ENCODE measurements at regions not wholly inside any gene's neighbourhood (a gene's known extent, or its start where the extent isn't known, plus 50 kb on each side); places are given as distances from the start of the nearest gene placed in this dataset.

- TF ChIP-seq CTCF (IDR thresholded peaks at IDR 0.05) (no peak), POLR2AphosphoS5 (IDR thresholded peaks at IDR 0.05) (no peak), POLR2A (IDR thresholded peaks at IDR 0.05; ENCODE audit: low read depth) (no peak)
These were observed 261.9 kb downstream of the KCNRG start for GRCh38 chr13:50277127-50277526.

Data from esophagus muscularis mucosa (tissue), 3 donors.